Rectal smooth muscle tissue (tissue), 1 donor: ENCODE measurements at regions not wholly inside any gene's neighbourhood (a gene's known extent, or its start where the extent isn't known, plus 50 kb on each side); places are given as distances from the start of the nearest gene placed in this dataset.

Experiments
- H3K27ac ChIP-seq: one replicate; pipeline ENCODE4 v1.7.0; 2013; ENCODE audit warnings: low read depth, low read length, inconsistent platforms
- H3K27me3 ChIP-seq: one replicate; pipeline ENCODE4 v1.7.0; 2013; ENCODE audit warnings: low read length; ENCODE audit not compliant: control insufficient read depth, insufficient read depth
- H3K36me3 ChIP-seq: one replicate; pipeline ENCODE4 v1.7.0; 2013; ENCODE audit warnings: low read length; ENCODE audit not compliant: control insufficient read depth, insufficient read depth
- H3K4me1 ChIP-seq: one replicate; pipeline ENCODE4 v1.7.0; 2013; ENCODE audit warnings: low read length; ENCODE audit not compliant: control insufficient read depth, insufficient read depth
- H3K4me3 ChIP-seq: one replicate; pipeline ENCODE4 v1.7.0; 2013; ENCODE audit warnings: low read length
- H3K9ac ChIP-seq: one replicate; pipeline ENCODE4 v1.7.0; 2013; ENCODE audit warnings: low read length

GRCh38 chr5:68576805-68577204, 361.2 kb downstream of the PIK3R1 start:
- no peak overlapping the region for H3K9ac ChIP-seq
- H3K4me3 ChIP-seq, result no peak overlapping the region
- H3K27me3 ChIP-seq, result no peaks in the 10 kb centered on the region
- H3K4me1 ChIP-seq, result no peaks in the 10 kb centered on the region
- no peak overlapping the region for H3K27ac ChIP-seq
- H3K36me3 ChIP-seq, result no peaks in the 10 kb centered on the region

GRCh38 chr5:68582284-68582683, 366.7 kb downstream of the PIK3R1 start:
- H3K27ac ChIP-seq, result no peak overlapping the region
- no peaks in the 10 kb centered on the region for H3K27me3 ChIP-seq
- H3K4me1 ChIP-seq, result no peaks in the 10 kb centered on the region
- no peaks in the 10 kb centered on the region for H3K36me3 ChIP-seq
- H3K9ac ChIP-seq, result no peak overlapping the region
- no peak overlapping the region for H3K4me3 ChIP-seq

DNA sequence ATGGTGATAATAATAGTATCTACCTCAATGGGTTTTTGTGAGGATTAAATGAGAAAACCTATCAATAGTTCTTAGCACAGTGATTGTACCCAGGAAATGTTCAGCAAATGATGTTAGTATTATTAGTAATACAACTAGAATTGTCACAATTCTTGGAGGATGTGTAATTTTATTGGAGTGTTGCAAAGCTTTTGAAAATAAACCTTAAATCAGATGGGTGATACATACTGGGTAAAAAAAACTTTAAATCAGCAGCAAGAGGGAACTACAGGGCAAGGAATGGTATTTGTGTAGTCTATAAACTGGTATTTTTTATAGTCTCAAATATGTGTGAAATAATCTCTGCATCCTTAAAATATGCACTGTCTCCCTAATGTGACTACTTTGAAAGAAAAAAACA, 371.6 kb downstream of the PIK3R1 start:
- Histone ChIP-seq H3K9ac (no peak overlapping the region), H3K4me1 (no peaks in the 10 kb centered on the region), H3K27ac (no peak overlapping the region), H3K36me3 (no peaks in the 10 kb centered on the region), H3K4me3 (no peak overlapping the region), H3K27me3 (no peaks in the 10 kb centered on the region)

DNA sequence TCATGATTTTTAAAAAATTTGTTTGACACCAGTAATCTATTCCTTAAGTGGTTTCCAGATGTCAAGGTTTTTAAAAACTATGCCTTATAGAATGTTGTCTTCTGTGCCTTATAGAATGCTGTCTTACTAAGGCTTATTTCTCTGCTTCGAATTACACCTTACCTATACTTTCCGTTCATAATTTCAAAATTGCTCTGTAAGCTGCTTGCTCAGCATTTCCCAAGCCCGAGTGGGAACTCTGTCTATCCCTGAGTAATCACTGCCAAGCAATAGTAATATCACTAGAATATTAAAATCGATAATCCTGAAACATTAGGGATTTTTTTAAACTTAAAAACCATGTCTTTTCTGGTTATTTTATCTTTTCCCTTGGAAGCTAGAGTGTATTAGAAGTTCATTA, 376.3 kb downstream of the PIK3R1 start:
- Histone ChIP-seq H3K36me3 (no peaks in the 10 kb centered on the region), H3K9ac (no peak overlapping the region), H3K27me3 (no peaks in the 10 kb centered on the region), H3K27ac (no peak overlapping the region), H3K4me1 (no peaks in the 10 kb centered on the region), H3K4me3 (no peak overlapping the region)

DNA sequence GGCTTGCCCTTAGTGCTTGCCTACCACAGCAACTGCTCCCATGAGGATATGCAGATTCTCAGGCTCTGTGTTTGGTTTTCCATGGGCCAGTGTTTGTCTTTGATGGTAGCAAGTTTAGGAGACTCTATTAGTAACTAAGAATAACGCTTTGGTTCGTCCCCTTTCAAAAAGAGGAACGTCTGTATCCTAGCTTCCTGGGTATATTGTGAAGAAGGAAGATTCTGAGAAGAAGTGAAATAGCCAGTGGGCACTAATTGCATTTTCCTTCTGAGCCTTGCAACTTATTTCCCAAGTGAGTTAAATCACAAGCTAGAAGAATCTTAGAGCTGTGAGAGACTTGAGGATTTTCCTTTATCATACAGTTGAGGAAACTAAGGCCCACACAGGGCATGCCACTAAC, 376.8 kb downstream of the PIK3R1 start:
- H3K36me3 ChIP-seq, result no peaks in the 10 kb centered on the region
- no peak overlapping the region for H3K9ac ChIP-seq
- no peak overlapping the region for H3K4me3 ChIP-seq
- no peaks in the 10 kb centered on the region for H3K27me3 ChIP-seq
- no peak overlapping the region for H3K27ac ChIP-seq
- no peaks in the 10 kb centered on the region for H3K4me1 ChIP-seq

DNA sequence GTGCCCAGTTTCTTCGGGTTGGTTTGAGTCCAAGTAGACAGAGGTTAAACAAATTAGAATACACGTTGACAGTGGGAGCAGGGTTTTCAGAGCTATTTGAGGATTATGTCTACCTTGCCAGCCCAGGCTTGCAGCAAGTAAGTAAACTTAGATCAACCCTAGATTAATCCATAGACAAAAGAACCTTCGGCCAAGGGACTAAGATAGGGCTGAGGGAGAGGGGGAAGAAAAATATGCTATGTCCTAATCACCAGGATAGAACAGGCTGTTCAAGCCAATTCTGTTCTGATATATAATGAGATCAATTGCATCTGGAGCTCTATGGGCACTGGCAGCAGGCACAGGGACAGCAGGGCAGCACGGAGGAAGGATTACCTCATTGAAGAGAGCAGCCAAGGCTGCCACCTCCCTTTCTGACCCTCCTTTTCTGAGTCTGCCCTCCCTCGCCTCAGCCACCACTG, 377.7 kb downstream of the PIK3R1 start:
- Histone ChIP-seq H3K9ac (no peak overlapping the region), H3K36me3 (no peaks in the 10 kb centered on the region), H3K4me3 (no peak overlapping the region), H3K27me3 (no peaks in the 10 kb centered on the region), H3K27ac (no peak overlapping the region), H3K4me1 (no peaks in the 10 kb centered on the region)

GRCh38 chr5:68612972-68613371, 397.4 kb downstream of the PIK3R1 start:
- Histone ChIP-seq H3K27ac (no peak overlapping the region), H3K27me3 (no peaks in the 10 kb centered on the region), H3K36me3 (no peaks in the 10 kb centered on the region), H3K4me1 (no peaks in the 10 kb centered on the region), H3K9ac (no peak overlapping the region), H3K4me3 (no peak overlapping the region)

DNA sequence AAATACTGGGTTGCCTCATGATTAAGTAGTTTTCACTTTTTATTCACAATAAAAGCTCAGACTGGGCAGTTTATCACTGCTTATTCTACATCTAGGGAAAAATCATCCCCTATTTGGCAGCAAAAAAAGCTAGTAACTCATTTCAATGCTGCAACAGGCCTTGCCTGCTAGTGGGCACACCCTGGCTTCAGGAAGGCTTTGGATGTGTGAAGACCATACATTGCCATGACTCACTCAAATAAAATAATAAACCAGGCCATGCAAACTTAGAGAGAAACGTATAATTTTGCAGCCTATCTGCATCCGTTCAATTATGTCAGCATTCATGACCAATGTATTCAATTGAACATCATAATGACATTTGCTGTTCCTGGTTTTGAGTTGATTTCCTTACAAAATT, 402.9 kb downstream of the PIK3R1 start:
- H3K27ac ChIP-seq, result no peak overlapping the region
- H3K36me3 ChIP-seq, result no peaks in the 10 kb centered on the region
- H3K4me3 ChIP-seq, result no peak overlapping the region
- H3K27me3 ChIP-seq, result no peaks in the 10 kb centered on the region
- no peak overlapping the region for H3K9ac ChIP-seq
- H3K4me1 ChIP-seq, result no peaks in the 10 kb centered on the region

DNA sequence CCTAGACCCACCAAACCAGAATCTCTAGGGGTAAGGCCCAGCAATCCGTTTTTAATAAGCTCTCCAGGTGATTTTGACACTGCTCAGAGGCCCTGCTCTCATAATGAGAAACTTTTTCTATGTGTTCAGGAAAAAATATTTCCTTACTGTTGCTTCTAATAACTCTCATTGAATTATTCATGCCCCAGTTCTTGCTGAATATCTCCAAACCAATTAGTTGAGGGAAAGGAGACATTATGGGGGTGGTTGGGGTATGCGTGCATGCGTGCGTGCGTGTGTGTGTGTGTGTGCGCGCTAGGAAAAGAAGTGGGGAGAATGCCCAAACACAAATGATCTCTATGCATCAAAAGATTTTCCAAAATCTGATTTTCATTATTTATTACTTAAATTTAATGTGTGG, 411.4 kb downstream of the PIK3R1 start:
- H3K27ac ChIP-seq, result no peak overlapping the region
- H3K27me3 ChIP-seq, result no peaks in the 10 kb centered on the region
- no peak overlapping the region for H3K9ac ChIP-seq
- H3K36me3 ChIP-seq, result no peaks in the 10 kb centered on the region
- no peak overlapping the region for H3K4me3 ChIP-seq
- no peaks in the 10 kb centered on the region for H3K4me1 ChIP-seq

DNA sequence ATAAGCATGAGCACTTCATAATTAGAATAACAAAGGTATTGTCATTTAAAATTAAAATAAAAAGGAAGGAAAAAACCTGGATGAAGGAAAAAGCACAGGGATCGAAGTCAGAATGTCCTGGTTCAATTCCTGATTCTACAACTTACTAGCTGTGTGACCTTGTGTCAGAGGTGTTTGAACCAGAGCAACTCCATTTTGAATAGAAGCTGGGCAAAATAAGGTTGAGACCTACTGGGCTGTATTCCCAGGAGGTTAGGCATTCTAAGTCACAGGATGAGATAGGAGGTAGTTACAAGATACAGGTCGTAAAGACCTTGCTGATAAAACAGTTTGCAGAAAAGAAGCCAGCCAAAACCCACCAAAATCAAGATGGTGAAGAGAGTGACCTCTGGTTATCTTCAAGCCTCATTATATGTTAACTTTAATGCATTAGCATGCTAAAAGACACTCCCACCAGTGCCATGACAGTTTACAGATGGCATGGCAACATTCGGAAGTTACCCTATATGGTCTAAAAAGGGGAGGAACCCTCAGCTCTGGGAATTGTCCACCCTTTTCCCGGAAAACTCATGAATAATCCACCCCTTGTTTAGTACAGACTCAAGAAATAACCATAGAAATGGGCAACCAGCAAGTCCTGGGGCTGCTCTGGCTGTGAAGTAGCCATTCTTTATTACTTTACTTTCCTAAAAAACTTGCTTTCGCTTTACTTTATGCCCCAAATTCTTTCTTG, 412.7 kb downstream of the PIK3R1 start:
- Histone ChIP-seq H3K36me3 (no peaks in the 10 kb centered on the region), H3K4me1 (no peaks in the 10 kb centered on the region), H3K9ac (no peak overlapping the region), H3K4me3 (no peak overlapping the region), H3K27me3 (no peaks in the 10 kb centered on the region), H3K27ac (no peak overlapping the region)

- Histone ChIP-seq H3K27me3 (no peaks in the 10 kb centered on the region), H3K4me3 (no peak overlapping the region), H3K27ac (no peak overlapping the region), H3K36me3 (no peaks in the 10 kb centered on the region), H3K4me1 (no peaks in the 10 kb centered on the region), H3K9ac (no peak overlapping the region)
These were observed 414.8 kb downstream of the PIK3R1 start for GRCh38 chr5:68630354-68630753.

- Histone ChIP-seq H3K27me3 (no peaks in the 10 kb centered on the region), H3K9ac (no peak overlapping the region), H3K27ac (no peak overlapping the region), H3K4me3 (no peak overlapping the region), H3K36me3 (no peaks in the 10 kb centered on the region), H3K4me1 (no peaks in the 10 kb centered on the region)
These were observed 416.3 kb downstream of the PIK3R1 start for GRCh38 chr5:68631884-68632283.

GRCh38 chr5:68641211-68641610, 425.7 kb downstream of the PIK3R1 start:
- no peak overlapping the region for H3K9ac ChIP-seq
- H3K4me3 ChIP-seq, result no peak overlapping the region
- no peak overlapping the region for H3K27ac ChIP-seq
- no peaks in the 10 kb centered on the region for H3K27me3 ChIP-seq
- H3K36me3 ChIP-seq, result no peaks in the 10 kb centered on the region
- no peaks in the 10 kb centered on the region for H3K4me1 ChIP-seq
